Activated naive CD8-positive, alpha-beta T cell treated with anti-CD3 and anti-CD28 coated beads for 36 hours (primary cell): ENCODE measurements at regions not wholly inside any gene's neighbourhood (a gene's known extent, or its start where the extent isn't known, plus 50 kb on each side); places are given as distances from the start of the nearest gene placed in this dataset.
"Not testable (repeated sequence)": the region's sequence is repeated elsewhere in the genome, so short reads cannot be mapped to it uniquely, and the experiment has no call there.

Source experiments
- DNase-seq: peaks from one replicate; pipeline ENCODE4 v3.0.0; 2021
- H3K27ac Mint-ChIP-seq: one replicate; pipeline ENCODE4 v1.8.0; 2022; ENCODE audit warnings: mild to moderate bottlenecking, moderate library complexity, mixed read lengths
- H3K27me3 Mint-ChIP-seq: one replicate; pipeline ENCODE4 v1.8.0; 2022; ENCODE audit warnings: mild to moderate bottlenecking, mixed read lengths
- H3K36me3 Mint-ChIP-seq: one replicate; pipeline ENCODE4 v1.8.0; 2021; ENCODE audit warnings: mild to moderate bottlenecking, mixed read lengths
- H3K4me1 Mint-ChIP-seq: one replicate; pipeline ENCODE4 v1.8.0; 2021; ENCODE audit warnings: mixed read lengths
- H3K4me3 Mint-ChIP-seq: one replicate; pipeline ENCODE4 v1.8.0; 2022; ENCODE audit warnings: mild to moderate bottlenecking, moderate library complexity, mixed read lengths
- H3K9me3 Mint-ChIP-seq: one replicate; pipeline ENCODE4 v1.8.0; 2022; ENCODE audit warnings: mixed read lengths

DNA sequence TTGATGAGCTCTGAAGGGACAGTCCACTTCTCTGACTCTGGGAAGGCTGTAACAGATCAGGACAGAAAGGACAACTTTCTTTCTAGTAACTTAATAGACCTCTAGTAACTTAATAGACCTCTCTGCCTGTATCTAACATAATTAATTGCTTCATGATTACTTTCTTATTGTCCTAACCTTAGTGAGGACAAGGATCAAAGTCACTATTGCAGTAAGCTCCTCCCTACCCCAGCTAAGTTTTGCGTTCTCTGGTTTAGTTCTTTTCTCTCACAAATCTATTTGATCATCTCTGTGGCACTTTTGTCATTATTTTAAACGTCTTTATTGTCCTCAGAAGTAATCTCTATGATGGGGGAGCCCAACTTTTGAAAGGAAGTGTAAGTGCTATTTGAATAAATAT is 125.5 kb upstream of the UGP2 start:
- no peak overlapping the region for H3K4me3 Mint-ChIP-seq
- H3K36me3 Mint-ChIP-seq: no peaks in the 10 kb centered on the region
- no peaks in the 10 kb centered on the region for H3K4me1 Mint-ChIP-seq
- no peak overlapping the region for H3K27ac Mint-ChIP-seq
- H3K9me3 Mint-ChIP-seq: no peaks in the 10 kb centered on the region
- peaks cover 4% of the 10 kb centered on the region for H3K27me3 Mint-ChIP-seq
- no peak for DNase-seq

DNA sequence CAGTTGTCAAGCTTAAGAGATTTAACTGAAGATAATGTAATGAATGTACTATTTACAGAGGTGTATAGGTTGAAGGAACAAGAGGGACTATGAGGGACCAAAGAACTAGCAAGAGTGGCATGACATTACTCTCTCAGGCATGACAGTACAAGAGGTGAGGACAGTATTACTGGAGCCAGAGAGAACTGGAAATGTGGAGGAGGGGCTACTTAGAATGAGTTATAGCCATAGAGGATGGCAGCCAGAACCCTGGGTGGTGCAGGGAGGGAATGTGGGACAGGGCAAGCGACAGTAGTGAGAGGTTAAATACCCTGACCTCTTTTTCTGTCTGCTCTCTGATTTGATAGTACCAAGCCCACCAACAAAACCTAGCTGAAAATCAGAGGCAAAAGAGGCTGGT is 122.6 kb upstream of the UGP2 start:
- no peak for DNase-seq
- peaks cover 4% of the 10 kb centered on the region for H3K27me3 Mint-ChIP-seq
- H3K4me3 Mint-ChIP-seq: no peak overlapping the region
- no peaks in the 10 kb centered on the region for H3K9me3 Mint-ChIP-seq
- H3K4me1 Mint-ChIP-seq: no peaks in the 10 kb centered on the region
- H3K27ac Mint-ChIP-seq: no peak overlapping the region
- no peaks in the 10 kb centered on the region for H3K36me3 Mint-ChIP-seq

DNA sequence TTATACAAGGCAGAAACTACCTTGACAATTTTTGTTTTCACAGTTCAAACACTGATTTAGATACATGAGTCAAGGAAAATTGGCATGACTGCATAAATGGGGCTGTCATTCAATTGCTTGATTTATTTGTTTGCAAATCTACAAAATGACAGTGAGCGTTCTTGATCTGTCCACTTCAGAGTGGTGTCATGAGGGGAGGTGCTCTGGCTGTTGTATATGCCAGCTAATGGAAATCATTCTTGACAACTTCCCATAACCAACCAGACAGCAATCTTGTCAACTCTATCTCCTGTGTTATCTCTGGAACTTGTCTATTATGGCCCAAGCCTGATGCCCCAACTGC is 120.6 kb upstream of the UGP2 start:
- Mint-ChIP-seq H3K9me3 (peaks cover 2% of the 10 kb centered on the region), H3K27ac (no peak overlapping the region), H3K36me3 (no peaks in the 10 kb centered on the region), H3K4me1 (no peaks in the 10 kb centered on the region), H3K27me3 (peaks cover 4% of the 10 kb centered on the region), H3K4me3 (no peak overlapping the region)
- no peak for DNase-seq

DNA sequence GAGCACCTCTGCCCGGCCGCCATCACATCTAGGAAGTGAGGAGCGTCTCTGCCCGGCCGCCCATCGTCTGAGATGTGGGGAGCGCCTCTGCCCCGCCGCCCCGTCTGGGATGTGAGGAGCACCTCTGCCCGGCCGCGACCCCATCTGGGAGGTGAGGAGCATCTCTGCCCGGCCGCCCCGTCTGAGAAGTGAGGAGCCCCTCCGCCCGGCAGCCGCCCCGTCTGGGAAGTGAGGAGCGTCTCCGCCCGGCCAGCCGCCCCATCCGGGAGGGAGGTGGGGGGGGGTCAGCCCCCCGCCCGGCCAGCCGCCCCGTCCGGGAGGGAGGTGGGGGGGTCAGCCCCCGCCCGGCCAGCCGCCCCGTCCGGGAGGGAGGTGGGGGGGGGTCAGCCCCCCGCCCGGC is 119.4 kb upstream of the UGP2 start:
- DNase-seq, H3K27me3 Mint-ChIP-seq, H3K27ac Mint-ChIP-seq, H3K4me3 Mint-ChIP-seq, H3K4me1 Mint-ChIP-seq, H3K9me3 Mint-ChIP-seq, H3K36me3 Mint-ChIP-seq: not testable (repeated sequence)

DNA sequence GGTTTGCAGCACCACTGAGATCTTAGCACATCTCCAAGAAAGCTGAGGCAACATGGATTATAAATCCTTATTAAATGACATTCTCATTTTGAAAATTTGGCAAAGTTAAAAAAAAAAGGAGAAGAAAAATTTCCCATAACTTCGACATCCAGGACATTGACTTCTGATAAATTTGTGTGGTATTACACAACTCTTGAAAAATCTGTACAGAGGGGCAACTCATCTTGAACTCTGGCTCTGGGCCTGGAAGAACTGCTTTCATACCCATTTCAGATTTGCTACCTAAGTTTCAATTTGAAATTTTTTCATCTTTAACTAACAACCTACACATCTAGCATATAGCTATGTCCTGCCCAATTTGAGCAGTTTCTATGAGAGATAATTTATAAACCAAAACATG is 118.0 kb upstream of the UGP2 start:
- no peaks in the 10 kb centered on the region for H3K4me1 Mint-ChIP-seq
- no peak overlapping the region for H3K27ac Mint-ChIP-seq
- no peak overlapping the region for H3K4me3 Mint-ChIP-seq
- H3K36me3 Mint-ChIP-seq: no peaks in the 10 kb centered on the region
- peaks cover 2% of the 10 kb centered on the region for H3K9me3 Mint-ChIP-seq
- DNase-seq: no peak
- no peaks in the 10 kb centered on the region for H3K27me3 Mint-ChIP-seq

DNA sequence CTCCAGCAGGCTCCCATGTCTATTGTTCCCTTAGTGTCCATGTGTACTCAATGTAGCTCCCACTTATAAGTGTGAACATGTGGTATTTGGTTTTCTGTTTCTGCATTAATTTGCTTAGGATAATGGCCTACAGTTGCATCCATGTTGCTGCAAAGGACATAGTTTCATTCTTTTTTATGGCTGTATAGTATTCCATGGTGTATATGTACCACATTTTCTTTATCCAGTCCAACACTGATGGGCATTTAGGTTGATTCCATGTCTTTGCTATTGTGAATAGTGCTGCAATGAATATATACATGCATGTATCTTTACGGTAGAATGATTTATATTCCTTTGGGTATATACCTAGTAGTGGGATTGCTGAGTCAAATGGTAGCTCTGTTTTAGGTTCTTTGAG is 116.5 kb upstream of the UGP2 start:
- H3K36me3 Mint-ChIP-seq, H3K27me3 Mint-ChIP-seq, DNase-seq, H3K27ac Mint-ChIP-seq, H3K4me3 Mint-ChIP-seq, H3K4me1 Mint-ChIP-seq, H3K9me3 Mint-ChIP-seq: not testable (repeated sequence)

DNA sequence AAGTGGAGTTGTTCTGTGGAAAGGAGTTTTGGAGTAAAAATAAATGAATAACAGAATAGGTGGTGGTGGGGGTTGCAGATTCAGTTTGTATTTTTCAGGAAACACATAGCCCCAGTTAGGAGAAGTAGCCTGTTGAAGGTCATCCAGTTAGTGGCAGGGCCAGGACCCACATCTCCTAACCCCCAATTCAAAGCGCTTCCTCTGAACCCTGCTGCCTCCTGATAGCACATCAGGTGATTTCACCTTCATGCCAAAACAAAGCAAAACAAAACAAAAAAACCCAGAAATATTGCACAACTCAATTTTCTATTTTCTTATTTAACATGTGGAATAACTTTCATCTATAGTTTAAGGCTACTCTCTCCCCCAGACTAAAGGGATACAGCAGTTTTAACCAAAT is 112.3 kb upstream of the UGP2 start:
- no peaks in the 10 kb centered on the region for H3K27me3 Mint-ChIP-seq
- no peak for DNase-seq
- no peak overlapping the region for H3K4me3 Mint-ChIP-seq
- H3K9me3 Mint-ChIP-seq: peaks cover 2% of the 10 kb centered on the region
- H3K36me3 Mint-ChIP-seq: no peaks in the 10 kb centered on the region
- no peak overlapping the region for H3K27ac Mint-ChIP-seq
- H3K4me1 Mint-ChIP-seq: no peaks in the 10 kb centered on the region

DNA sequence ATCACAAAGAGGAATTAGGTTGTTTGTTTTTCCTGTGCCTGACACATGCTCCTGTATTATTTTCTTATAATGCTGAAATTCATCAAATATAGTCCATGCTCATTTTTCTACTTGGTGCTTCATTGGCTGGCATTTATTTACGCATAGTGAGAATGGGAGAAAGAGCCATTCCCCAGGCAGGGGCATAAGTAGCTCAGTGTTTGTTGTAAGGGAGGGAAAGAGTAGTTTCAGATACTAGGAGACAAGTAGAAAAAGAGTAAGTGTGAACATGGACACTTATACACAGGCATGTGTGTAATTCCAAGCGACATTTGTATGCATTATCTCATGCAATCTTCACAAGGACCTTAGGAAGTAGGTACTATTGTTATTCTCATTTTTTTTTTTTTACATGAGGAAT is 111.9 kb upstream of the UGP2 start:
- H3K9me3 Mint-ChIP-seq: peaks cover 2% of the 10 kb centered on the region

DNA sequence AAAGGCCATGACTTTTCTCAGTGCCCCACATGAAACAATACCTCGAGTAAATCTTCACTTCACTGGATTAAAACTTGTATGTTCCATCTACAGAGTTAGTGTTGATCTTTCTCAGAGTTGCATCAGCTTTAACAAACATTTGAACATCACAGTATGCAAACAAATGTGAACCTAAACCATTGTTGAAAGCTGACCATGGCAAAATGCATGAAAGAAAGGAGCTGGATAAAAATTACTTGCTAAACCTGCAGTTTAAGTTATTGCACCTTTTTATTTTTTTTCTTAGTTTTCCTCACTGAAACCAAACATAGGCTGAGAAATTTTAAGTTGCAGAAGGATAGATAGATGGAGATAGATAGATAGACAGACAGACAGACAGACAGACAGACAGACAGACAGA is 107.2 kb upstream of the UGP2 start:
- DNase-seq: no peak
- peaks cover 6% of the 10 kb centered on the region for H3K4me1 Mint-ChIP-seq
- no peaks in the 10 kb centered on the region for H3K36me3 Mint-ChIP-seq
- H3K9me3 Mint-ChIP-seq: no peaks in the 10 kb centered on the region
- no peaks in the 10 kb centered on the region for H3K27me3 Mint-ChIP-seq
- H3K27ac Mint-ChIP-seq: no peak overlapping the region
- no peak overlapping the region for H3K4me3 Mint-ChIP-seq

More for the DNA sequence above, 111.9 kb upstream of the UGP2 start:
- no peaks in the 10 kb centered on the region for H3K4me1 Mint-ChIP-seq
- no peaks in the 10 kb centered on the region for H3K27me3 Mint-ChIP-seq
- no peak for DNase-seq
- H3K36me3 Mint-ChIP-seq: no peaks in the 10 kb centered on the region
- H3K27ac Mint-ChIP-seq: no peak overlapping the region
- H3K4me3 Mint-ChIP-seq: no peak overlapping the region

DNA sequence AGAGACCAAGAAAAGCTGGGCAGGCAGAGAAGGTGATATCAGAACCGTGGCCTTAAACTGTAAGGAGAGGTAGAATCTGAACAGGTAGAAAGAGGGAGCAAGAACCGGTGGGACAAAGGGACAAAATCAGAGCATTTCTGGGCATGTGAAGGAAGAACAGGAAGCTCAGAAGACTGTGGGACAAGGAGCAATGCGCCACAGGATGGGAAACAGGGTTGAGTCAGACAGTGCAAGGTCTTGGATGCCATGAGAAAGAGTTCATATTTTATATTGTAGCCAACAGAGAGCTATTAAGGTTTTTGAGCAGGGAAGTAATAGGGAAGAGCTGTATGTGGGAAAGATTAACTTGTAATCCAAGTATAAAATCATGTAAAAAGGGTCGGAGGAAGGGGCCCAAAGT is 106.4 kb upstream of the UGP2 start:
- Mint-ChIP-seq H3K9me3 (no peaks in the 10 kb centered on the region), H3K4me1 (peaks cover 6% of the 10 kb centered on the region), H3K27me3 (no peaks in the 10 kb centered on the region), H3K4me3 (no peak overlapping the region), H3K27ac (no peak overlapping the region), H3K36me3 (no peaks in the 10 kb centered on the region)
- DNase-seq: no peak

DNA sequence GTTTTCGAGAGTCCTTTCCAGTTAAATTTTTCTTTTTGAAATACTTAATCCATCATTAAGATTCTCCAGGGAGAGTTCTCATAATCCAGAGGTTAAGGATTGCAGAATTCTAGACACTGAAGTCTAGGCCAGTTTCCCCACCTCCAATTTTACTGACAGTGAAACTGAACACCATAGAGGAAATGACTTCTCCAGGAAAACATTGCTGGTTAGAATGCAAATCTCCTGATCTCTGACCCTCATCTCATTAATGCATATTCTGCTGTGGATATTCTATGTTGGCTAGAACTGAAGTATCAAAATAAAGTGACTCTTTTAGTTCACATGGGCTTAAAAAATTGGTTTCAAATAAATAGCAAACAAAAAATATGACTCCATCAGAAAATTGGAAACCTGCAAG is 105.8 kb upstream of the UGP2 start:
- no peak for DNase-seq
- Mint-ChIP-seq H3K9me3 (no peaks in the 10 kb centered on the region), H3K36me3 (no peaks in the 10 kb centered on the region), H3K4me1 (peaks cover 6% of the 10 kb centered on the region), H3K27me3 (no peaks in the 10 kb centered on the region), H3K27ac (no peak overlapping the region), H3K4me3 (no peak overlapping the region)

DNA sequence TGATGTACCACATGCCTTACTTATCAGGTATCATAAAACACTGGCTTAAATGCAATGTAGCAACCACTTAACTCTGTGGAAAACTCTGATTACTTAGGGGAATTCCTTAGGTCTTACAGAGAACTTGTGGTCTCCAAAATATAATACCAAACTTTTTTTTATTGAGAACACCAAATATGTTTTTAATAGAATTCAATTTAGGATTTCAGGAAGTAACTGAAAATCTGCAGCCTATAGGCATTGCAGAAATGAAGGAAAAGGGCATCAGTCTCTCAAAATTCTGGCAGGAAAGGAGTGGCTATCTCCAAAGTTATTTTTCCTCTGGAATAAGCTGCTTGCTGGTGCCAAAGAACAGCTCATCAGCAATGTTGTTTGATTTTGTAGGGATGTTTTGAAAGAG is 105.3 kb upstream of the UGP2 start:
- DNase-seq: no peak
- no peaks in the 10 kb centered on the region for H3K9me3 Mint-ChIP-seq
- H3K27ac Mint-ChIP-seq: no peak overlapping the region
- H3K36me3 Mint-ChIP-seq: no peaks in the 10 kb centered on the region
- no peaks in the 10 kb centered on the region for H3K27me3 Mint-ChIP-seq
- no peak overlapping the region for H3K4me3 Mint-ChIP-seq
- H3K4me1 Mint-ChIP-seq: peaks cover 6% of the 10 kb centered on the region

DNA sequence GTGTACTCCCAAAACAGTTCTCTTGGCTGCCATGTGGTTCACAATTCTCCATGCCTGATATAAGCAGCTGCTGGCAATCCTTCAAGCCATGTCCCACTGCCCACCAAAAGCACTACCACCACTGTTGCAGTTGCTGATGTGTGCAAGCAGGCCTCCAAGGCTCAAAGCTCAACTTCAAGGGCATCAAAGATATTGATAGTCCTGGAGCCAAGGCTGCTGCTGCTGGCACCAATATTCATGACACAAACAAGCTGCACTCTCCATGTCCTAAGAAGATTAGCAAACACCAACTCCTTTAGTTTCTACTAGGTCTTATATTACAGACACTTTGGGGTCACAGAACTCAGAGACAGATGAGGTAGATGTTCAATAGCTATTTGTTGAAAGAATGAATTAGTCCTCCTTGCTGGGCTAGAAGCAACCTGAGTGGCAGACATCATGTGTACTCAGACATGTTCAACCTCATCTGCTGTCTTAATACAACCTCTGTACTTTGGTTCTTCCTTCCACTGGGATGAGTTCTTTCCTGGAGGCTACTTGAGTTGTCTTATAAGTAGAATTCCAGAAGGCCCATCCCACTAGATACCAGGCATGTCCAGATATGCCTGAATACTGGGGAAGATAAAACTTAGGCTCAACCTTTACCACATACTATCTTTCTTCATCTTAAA is 104.5 kb upstream of the UGP2 start:
- Mint-ChIP-seq H3K4me1 (peaks cover 6% of the 10 kb centered on the region), H3K36me3 (no peaks in the 10 kb centered on the region)
- no peak for DNase-seq

DNA sequence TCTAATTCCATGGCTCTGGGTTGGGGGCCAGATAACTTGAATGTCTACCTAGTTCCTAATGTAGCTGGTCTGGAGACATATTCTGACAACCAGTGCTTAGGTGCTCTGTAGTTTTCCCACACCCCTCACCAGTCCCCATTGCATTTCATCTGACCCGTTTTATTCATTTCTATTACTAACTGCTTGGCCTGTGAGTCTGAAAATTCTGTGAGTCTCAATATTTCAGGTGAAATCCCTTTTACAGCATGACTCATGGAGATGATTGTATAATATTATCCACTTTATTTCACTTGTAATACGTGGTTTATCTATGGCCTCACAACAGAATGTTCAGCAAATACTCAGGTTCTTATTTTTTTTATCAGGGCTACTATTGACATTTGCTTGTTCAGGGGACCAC is 103.7 kb upstream of the UGP2 start:
- peaks cover 6% of the 10 kb centered on the region for H3K4me1 Mint-ChIP-seq
- no peak overlapping the region for H3K4me3 Mint-ChIP-seq
- H3K27me3 Mint-ChIP-seq: no peaks in the 10 kb centered on the region
- no peak overlapping the region for H3K27ac Mint-ChIP-seq
- H3K36me3 Mint-ChIP-seq: no peaks in the 10 kb centered on the region
- no peak for DNase-seq
- no peaks in the 10 kb centered on the region for H3K9me3 Mint-ChIP-seq

More for the DNA sequence above, 104.5 kb upstream of the UGP2 start:
- Mint-ChIP-seq H3K27me3 (no peaks in the 10 kb centered on the region), H3K9me3 (no peaks in the 10 kb centered on the region), H3K4me3 (no peak overlapping the region), H3K27ac (no peak overlapping the region)

DNA sequence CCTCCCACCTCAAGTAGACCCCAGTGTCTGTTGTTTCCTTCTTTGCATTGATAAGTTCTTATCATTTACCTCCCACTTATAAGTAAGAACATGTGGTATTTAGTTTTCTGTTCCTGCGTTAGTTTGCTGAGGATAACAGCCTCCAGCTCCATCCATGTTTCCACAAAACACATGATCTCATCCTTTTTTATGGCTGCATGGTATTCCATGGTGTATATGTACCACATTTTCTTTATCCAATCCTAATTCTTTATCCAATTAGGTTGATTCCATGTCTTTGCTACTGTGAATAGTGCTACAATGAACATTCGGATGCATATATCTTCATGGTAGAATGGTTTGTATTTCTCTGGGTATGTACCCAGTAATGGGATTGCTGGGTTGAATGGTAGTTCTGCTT is 102.5 kb upstream of the UGP2 start:
- H3K27ac Mint-ChIP-seq, DNase-seq, H3K4me3 Mint-ChIP-seq, H3K36me3 Mint-ChIP-seq, H3K27me3 Mint-ChIP-seq, H3K4me1 Mint-ChIP-seq, H3K9me3 Mint-ChIP-seq: not testable (repeated sequence)

DNA sequence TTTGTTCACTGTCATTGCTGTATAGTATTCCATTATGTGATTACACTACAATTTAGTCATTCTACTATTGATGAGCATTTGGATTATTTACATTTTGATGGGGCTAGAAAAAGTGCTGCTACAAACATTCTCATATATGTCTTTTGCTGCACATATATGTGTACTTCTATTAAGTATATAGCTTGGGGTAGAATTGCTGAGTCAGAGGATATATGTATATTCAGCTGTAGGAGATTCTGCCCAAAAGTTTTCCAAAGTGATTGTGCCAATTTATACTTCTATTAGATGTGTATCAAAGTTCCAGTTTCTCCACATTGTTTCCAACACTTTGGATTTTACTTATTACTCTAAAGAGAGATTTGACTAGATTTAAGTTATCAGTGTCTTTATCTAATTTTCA is 101.7 kb upstream of the UGP2 start:
- no peaks in the 10 kb centered on the region for H3K9me3 Mint-ChIP-seq
- no peak overlapping the region for H3K27ac Mint-ChIP-seq
- no peaks in the 10 kb centered on the region for H3K27me3 Mint-ChIP-seq
- peaks cover 6% of the 10 kb centered on the region for H3K4me1 Mint-ChIP-seq
- no peak for DNase-seq
- H3K36me3 Mint-ChIP-seq: no peaks in the 10 kb centered on the region
- H3K4me3 Mint-ChIP-seq: no peak overlapping the region

DNA sequence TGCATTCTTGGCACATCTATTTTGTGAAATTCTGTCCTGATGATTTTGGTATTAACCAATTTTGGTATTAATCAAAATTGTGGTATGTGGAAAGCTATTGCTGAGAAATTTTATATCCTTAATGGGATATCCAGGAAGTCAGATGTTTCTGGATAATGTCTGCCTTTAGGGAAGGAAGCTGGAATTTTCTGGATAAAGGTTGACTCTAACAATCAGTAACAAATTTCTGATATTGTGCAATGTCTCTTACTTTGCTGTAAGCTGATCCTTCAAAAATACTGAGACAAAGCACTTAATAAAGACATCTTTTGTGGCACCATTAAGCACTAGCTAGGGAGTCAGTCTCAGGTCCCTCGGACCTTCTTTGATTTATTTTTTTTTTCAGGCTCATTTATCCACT is 100.8 kb upstream of the UGP2 start:
- Mint-ChIP-seq H3K36me3 (no peaks in the 10 kb centered on the region), H3K4me1 (peaks cover 6% of the 10 kb centered on the region), H3K4me3 (no peak overlapping the region), H3K9me3 (no peaks in the 10 kb centered on the region), H3K27ac (no peak overlapping the region), H3K27me3 (no peaks in the 10 kb centered on the region)
- DNase-seq: no peak
